HG03139 (cell line): ENCODE measurements at regions not wholly inside any gene's neighbourhood (a gene's known extent, or its start where the extent isn't known, plus 50 kb on each side); places are given as distances from the start of the nearest gene placed in this dataset.
"Not testable (repeated sequence)": the region's sequence is repeated elsewhere in the genome, so short reads cannot be mapped to it uniquely, and the experiment has no call there.

ENCODE experiments used
- ATAC-seq: cut with Tn5 transposase; IDR thresholded peaks from one replicate; pipeline ENCODE4 v1.9.1; 2021; ENCODE audit not compliant: unreplicated experiment

GRCh38 chr2:58769864-58770234 lies 528.7 kb upstream of the FANCL start:
- ATAC-seq = no peak

- no peak for ATAC-seq
These were observed 528.2 kb upstream of the FANCL start for GRCh38 chr2:58769111-58769863.

DNA sequence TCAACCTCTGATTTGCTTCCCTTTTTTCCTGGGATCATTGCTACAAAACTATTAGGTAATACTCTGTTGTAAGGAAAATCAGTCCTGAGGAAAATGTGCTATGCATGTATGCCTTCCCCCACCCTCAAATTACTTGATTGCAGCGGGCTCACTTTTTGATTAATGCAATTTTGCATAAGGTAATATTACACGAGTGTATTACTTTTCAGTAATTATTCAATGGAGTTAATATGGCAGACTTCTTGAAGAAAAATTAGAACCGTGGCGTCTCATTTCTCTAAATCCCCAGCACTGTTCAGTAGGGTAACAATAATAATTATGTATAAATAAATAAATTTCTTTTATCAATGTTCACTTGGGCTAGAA lies 527.6 kb upstream of the FANCL start:
- ATAC-seq = no peak

GRCh38 chr2:58767828-58768714 lies 526.9 kb upstream of the FANCL start:
- no peak for ATAC-seq

DNA sequence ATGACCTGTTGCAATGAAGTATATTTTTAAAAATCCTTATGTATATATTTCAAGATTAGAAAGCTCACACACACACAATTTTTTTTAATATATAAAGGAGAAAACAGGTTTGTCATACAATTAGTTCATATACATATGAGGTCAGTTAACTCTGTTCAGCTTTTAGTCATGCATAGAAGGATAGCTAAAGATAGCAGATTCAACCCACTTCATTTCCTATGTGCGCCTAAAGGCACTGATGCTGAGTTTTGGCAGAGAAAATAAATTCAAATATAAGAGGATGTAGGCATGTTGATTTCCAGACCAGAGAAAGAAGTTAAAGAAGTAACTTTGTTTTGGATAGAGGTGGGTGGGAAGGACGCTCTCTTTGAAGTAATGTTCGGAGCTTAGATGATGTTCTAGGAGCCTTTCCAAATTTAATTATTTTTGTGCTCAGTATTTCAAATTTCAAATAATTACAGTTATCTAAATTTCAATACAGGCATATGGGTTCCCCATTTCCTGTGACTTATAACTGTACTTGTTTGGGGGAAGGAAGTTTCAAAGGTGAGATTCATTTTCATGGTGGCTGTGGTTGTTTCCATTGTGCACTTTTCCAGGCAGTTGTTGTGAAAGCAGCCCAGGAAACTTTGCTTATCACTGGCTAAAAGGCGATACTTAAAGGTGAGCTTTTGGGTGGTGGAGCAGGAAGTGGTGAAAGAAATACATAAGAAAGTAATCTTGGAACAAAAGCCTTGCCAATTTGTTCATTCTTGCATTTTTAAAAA lies 523.4 kb upstream of the FANCL start:
- ATAC-seq = no peak

DNA sequence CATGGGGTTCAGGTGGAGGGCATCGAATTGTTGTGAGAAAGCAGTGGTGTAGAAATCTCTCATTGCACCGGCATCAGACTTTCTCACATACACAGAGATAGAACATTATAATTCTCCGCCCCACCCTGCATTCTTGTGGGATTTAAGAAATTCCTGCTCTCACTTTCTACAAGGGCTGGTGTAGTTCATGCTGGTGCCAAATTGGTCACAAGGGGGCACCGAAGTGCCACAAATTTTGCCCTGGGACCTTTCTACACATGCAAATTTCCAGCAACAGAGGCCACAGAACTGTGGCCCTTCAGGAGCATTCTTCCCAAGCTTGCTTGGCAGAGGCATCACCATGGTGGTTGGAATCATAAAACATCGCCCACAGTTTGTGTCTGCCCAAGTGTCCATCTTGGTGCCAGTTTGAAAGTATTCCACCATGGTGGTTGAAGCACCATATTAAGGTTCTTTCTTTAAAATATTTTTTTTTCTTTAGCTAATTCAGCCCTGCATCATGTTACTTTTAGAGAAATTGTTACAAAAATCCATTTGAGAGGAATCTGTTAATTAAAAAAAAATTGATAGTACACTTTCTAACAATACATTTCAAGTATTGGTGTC lies 521.2 kb upstream of the FANCL start:
- peak; percentile 87 for ATAC-seq

GRCh38 chr2:58757971-58758370 lies 516.8 kb upstream of the FANCL start:
- no peak for ATAC-seq

DNA sequence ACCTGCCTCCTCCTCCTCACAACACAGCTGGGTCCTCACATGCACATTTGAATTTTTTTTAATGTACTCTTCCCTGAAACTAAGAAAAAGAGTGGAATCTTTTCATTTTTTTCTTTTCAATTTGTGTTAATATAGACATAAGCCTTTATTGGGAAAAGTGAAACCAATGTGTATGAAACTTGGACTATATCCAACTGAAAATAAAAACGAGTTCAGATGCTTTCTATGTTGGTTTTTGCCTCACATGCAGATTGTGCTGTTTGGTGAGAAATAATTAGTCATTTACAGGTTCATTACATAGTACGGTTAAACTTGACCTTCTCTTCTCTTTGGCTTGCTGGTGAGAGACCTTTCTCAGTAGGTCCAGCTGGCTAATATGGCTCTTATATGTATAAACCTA lies 515.2 kb upstream of the FANCL start:
- ATAC-seq = no peak

DNA sequence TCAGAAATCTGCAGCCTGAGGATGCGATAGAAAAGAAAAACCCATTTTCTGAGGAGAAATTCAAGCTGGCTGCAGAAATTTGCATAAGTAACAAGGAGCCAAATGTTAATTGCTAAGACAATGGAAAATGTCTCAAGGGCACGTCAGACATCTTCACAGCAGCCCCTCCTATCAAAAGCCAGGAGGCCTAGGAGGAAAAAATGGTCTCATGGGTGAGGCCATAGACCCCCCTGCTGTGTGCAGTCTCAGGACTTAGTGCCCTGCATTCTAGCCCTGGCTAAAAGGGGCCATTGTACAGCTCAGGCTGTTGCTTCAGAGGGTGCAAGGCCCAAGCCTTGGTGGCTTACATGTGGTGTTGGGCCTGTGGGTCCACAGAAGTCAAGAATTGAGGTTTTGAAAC lies 511.4 kb upstream of the FANCL start:
- ATAC-seq = not testable (repeated sequence)

DNA sequence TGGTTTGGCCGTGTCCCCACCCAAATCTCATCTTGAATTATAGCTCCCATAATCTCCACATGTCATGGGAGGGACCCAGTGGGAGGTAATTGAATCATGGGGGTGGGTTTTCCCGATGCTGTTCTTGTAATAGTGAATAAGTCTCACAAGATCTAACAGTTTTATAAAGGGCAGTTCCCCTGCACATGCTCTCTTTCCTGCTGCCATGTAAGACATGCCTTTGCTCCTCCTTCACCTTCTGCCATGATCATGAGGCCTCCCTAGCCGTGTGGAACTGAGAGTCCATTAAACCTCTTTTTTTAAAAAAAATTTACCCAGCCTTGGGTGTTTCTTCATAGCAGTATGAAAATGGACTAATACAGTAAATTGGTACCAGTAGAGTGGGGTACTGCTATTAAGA lies 510.6 kb upstream of the FANCL start:
- not testable (repeated sequence) for ATAC-seq

- ATAC-seq = no peak
These were observed 507.9 kb upstream of the FANCL start for GRCh38 chr2:58749041-58749440.

DNA sequence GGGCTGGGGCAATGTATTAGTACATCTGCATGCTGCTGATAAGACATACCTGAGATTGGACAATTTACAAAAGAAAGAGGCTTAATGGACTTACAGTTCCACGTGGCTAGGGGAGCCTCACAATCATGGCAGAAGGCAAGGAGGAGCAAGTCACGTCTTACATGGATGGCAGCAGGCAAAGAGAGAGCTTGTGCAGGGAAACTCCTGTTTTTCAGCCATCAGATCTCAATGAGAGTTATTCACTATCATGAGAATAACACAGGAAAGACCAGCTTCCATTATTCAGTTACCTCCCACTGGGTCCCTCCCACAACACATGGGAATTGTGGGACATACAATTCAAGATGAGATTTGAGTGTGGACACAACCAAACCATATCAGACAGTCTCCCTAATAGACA lies 504.2 kb upstream of the FANCL start:
- ATAC-seq = not testable (repeated sequence)

DNA sequence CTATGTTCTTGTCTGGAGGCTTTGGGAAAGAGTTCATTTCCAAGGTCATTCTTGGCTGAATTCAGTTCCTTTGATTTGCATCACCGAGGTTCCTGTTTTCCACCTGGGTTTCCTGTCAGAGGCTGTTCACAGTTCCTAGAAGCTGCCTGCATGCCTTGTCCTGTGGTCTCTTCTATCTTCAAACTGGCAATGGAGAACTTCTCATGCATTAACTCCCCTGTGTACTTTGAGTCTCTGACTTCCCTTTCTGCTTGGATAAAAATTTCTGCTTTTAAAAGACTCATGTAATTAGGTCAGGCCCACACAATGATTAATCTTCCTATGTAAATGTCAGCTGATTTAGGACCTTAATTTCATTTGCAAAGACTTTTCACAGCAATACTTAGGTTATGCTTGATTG lies 499.3 kb upstream of the FANCL start:
- no peak for ATAC-seq

- no peak for ATAC-seq
These were observed 497.9 kb upstream of the FANCL start for GRCh38 chr2:58739033-58739432.

DNA sequence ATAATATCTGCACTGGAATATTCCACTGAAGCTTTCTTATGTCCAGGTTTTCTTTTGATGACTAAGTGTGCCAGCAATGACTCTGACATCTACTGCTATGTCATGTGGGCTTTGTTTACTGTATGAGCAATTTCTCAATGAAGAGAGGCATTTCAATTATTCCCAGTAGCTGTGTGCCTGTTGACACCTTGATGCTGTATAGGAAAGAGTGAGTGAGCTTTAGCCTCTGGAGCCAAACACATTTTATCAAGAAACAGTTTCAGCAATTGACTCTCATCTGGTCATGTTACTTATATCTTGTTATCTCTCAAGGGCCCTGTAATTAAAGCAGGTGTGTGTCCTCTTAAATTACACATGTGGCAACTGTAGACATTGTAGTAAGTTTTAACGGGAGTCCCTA lies 493.2 kb upstream of the FANCL start:
- no peak for ATAC-seq

DNA sequence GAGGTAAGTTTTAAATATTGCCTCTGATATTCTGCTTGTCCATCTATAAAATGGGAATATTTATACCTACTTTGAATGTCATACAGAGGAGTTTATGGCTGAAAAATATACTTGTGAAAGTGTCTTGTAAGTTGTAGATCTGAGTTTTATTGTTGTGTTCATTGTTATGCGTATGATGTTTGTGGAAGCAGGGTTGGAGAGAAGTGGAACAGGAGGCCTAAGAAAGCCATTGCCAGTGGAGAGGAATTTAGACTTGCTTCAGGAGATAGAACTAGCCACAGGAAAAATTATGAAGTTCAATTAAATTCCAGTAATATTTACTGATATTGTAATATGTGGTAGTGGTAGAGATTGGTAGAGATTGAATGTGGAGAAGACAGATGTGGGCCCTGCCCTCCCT lies 491.9 kb upstream of the FANCL start:
- ATAC-seq = no peak

DNA sequence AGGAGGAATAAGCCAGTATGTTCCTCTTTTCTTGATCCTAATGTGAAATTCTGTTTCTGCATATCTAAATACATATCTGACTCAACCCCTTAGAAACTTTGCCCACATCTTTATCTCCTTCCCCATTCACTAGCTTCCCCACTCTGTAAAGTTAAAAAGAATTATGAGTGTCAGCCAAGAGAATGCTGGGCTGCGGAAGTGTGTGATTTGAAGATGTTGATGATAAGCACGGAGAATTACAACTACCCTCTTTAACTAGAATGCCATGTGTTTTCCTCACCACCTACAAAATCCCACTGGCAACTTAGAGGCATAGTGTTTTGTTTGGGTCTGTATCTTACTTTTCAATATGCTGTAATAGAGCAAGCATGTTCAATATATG lies 490.4 kb upstream of the FANCL start:
- ATAC-seq = no peak

DNA sequence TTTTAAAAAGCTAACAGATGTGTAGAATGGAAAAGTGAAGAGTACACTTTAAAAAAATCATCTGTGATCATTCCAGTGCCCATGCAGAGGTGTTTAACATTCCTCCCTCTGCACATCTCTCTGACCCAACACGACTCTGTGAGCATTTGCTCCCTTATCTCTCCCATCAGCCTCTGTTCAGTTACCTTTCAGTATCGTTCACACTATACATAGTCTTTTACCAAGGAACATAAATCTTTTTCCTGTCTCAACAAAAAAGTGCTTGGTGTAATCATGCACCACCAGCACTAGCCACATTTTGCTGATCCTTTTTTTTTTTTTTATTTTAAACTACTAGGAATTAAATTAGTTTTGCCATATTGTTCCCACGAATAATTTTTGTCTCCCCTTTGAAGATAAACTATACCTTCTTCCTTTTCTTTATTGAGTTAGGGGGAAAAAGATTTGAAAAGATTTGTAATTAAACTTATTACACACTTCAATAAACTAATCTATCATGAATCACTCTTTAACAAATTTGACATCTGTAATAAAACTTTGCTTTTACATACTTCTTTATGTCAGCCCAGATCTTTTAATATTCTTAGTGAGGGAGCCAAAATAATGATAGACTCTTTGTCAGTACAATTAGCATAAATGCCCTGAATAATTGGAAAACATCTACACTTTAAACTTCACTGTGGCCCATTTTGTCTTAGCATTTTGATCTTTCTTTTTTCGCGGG lies 489.8 kb upstream of the FANCL start:
- ATAC-seq = no peak

- ATAC-seq = no peak
These were observed 487.0 kb upstream of the FANCL start for GRCh38 chr2:58727981-58728656.
